H1 (cell line): ENCODE measurements at regions not wholly inside any gene's neighbourhood (a gene's known extent, or its start where the extent isn't known, plus 50 kb on each side); places are given as distances from the start of the nearest gene placed in this dataset.

Experiments
- CTCF ChIA-PET: fragments of 300-600 bp; sonication (Branson Sonifier 250); formaldehyde crosslinking; loops from one replicate; lab custom pipeline; 2021; ENCODE audit not compliant: partially characterized antibody; lab: Charles Lee
- POLR2A ChIA-PET: fragments of 300-600 bp; sonication (Branson Sonifier 250); formaldehyde crosslinking; loops from one replicate; lab custom pipeline; 2021; ENCODE audit warnings: inconsistent platforms; ENCODE audit not compliant: partially characterized antibody; lab: Charles Lee
- DNase-seq, 2 experiments: peaks; one replicate each; pipeline versions ENCODE4 v3.0.0 to v3.0.0-alpha.2; 2010 to 2022; ENCODE audit warnings: low spot score in 2 of 2, low read depth in 1 of 2, mixed read lengths in 1 of 2
- FAIRE-seq: peaks from 2 replicates; lab custom pipeline; 2011; peaks lifted over from hg19 to GRCh38; lab: Jason Lieb, UNC
- H2AFZ ChIP-seq: 2 replicates; pipeline ENCODE4 v1.8.1; 2012; ENCODE audit warnings: low read length, inconsistent platforms
- H2AK5ac ChIP-seq: 2 replicates; pipeline ENCODE4 v1.6.1; 2013; ENCODE audit warnings: low read depth, low read length
- H2BK120ac ChIP-seq: replicated peaks from 2 replicates; pipeline ENCODE3; 2013; ENCODE audit warnings: low read depth, low read length, inconsistent platforms
- H2BK12ac ChIP-seq: 2 replicates; pipeline ENCODE4 v1.6.1; 2013; ENCODE audit warnings: low read depth, low read length
- H2BK15ac ChIP-seq: 2 replicates; pipeline ENCODE4 v1.6.1; 2013; ENCODE audit warnings: low read length
- H2BK20ac ChIP-seq: 2 replicates; pipeline ENCODE4 v1.6.1; 2013; ENCODE audit warnings: low read length
- H2BK5ac ChIP-seq: 2 replicates; pipeline ENCODE4 v1.6.1; 2013; ENCODE audit warnings: low read depth, low read length
- H3K14ac ChIP-seq: 2 replicates; pipeline ENCODE4 v1.6.1; 2013; ENCODE audit warnings: inconsistent platforms; ENCODE audit not compliant: insufficient read length
- H3K18ac ChIP-seq: 2 replicates; pipeline ENCODE4 v1.6.1; 2013; ENCODE audit warnings: low read length; ENCODE audit errors: extremely low read depth
- H3K23ac ChIP-seq: 2 replicates; pipeline ENCODE4 v1.6.1; 2013; ENCODE audit warnings: inconsistent platforms; ENCODE audit not compliant: insufficient read length
- H3K23me2 ChIP-seq: 2 replicates; pipeline ENCODE4 v1.6.1; 2013; ENCODE audit warnings: low read depth, low read length
- H3K27ac ChIP-seq: 2 replicates; pipeline ENCODE4 v1.6.1; 2011; ENCODE audit warnings: low read depth, low read length, inconsistent platforms
- H3K27me3 ChIP-seq, 4 experiments: replicated peaks in 1 of 4; 1 replicate in 1 of 4; 2 replicates in 3 of 4; pipeline versions ENCODE4 v1.6.1 to v1.8.1; 2011 to 2013; ENCODE audit warnings: low read length in 3 of 4, mild to moderate bottlenecking in 3 of 4, inconsistent platforms in 2 of 4, mixed read lengths in 2 of 4, moderate library complexity in 1 of 4; ENCODE audit not compliant: control insufficient read depth in 3 of 4, insufficient read depth in 3 of 4; ENCODE audit errors: extremely low read depth in 1 of 4
- H3K36me3 ChIP-seq, 4 experiments: 2 replicates each; pipeline versions ENCODE4 v1.6.1 to v1.8.1; 2011 to 2013; ENCODE audit warnings: mild to moderate bottlenecking in 4 of 4, low read length in 3 of 4, moderate library complexity in 2 of 4, control low read depth in 1 of 4, inconsistent platforms in 1 of 4; ENCODE audit not compliant: insufficient read depth in 4 of 4, control insufficient read depth in 2 of 4
- H3K4ac ChIP-seq: replicated peaks from 2 replicates; pipeline ENCODE3; 2013; ENCODE audit warnings: low read length, low read depth, mixed read lengths, inconsistent platforms; ENCODE audit not compliant: insufficient read length
- H3K4me1 ChIP-seq, 4 experiments: replicated peaks in 1 of 4; 1 replicate in 1 of 4; 2 replicates in 3 of 4; pipeline versions ENCODE4 v1.6.1 to v1.8.1; 2011 to 2013; ENCODE audit warnings: low read length in 3 of 4, inconsistent platforms in 2 of 4, mixed read lengths in 1 of 4; ENCODE audit not compliant: insufficient read depth in 4 of 4, control insufficient read depth in 3 of 4
- H3K4me2 ChIP-seq, 2 experiments: 2 replicates each; pipeline versions ENCODE4 v1.6.1 to v1.8.1; 2011 to 2013; ENCODE audit warnings: low read depth in 2 of 2, low read length in 2 of 2, control low read depth in 1 of 2, inconsistent platforms in 1 of 2, mild to moderate bottlenecking in 1 of 2; ENCODE audit not compliant: insufficient read depth in 1 of 2
- H3K4me3 ChIP-seq, 4 experiments: fragments of 200-600, 300-600 bp in 1 of 4; sonication (generic), shearing (Covaris generic), sonication (Bioruptor Twin) in 1 of 4; 2 replicates each; pipeline versions ENCODE4 v1.5.1 to v1.8.1; 2011 to 2016; ENCODE audit warnings: low read length in 4 of 4, low read depth in 3 of 4, control low read depth in 2 of 4, inconsistent platforms in 2 of 4, mild to moderate bottlenecking in 2 of 4, mixed read lengths in 1 of 4, moderate library complexity in 1 of 4; ENCODE audit not compliant: insufficient read depth in 2 of 4; ENCODE audit errors: extremely low read depth in 1 of 4
- H3K56ac ChIP-seq: replicated peaks from 2 replicates; pipeline ENCODE3; 2013; ENCODE audit warnings: low read depth, mild to moderate bottlenecking, mixed read lengths, low read length, inconsistent platforms; ENCODE audit not compliant: insufficient read length
- H3K79me1 ChIP-seq: 2 replicates; pipeline ENCODE4 v1.6.1; 2013; ENCODE audit warnings: low read depth, low read length, control low read depth
- H3K79me2 ChIP-seq, 2 experiments: 2 replicates each; pipeline versions ENCODE4 v1.6.1 to v1.8.1; 2012 to 2013; ENCODE audit warnings: low read length in 2 of 2, mild to moderate bottlenecking in 2 of 2, inconsistent platforms in 1 of 2; ENCODE audit not compliant: insufficient read depth in 2 of 2, control insufficient read depth in 1 of 2
- H3K9ac ChIP-seq, 4 experiments: replicated peaks in 1 of 4; 1 replicate in 1 of 4; 2 replicates in 3 of 4; pipeline versions ENCODE4 v1.6.1 to v1.8.1; 2011 to 2013; ENCODE audit warnings: low read depth in 3 of 4, low read length in 3 of 4, control low read depth in 2 of 4, mild to moderate bottlenecking in 2 of 4, moderate library complexity in 2 of 4, inconsistent platforms in 1 of 4; ENCODE audit errors: extremely low read depth in 1 of 4
- H3K9me3 ChIP-seq, 2 experiments: 2 replicates each; pipeline versions ENCODE4 v1.6.1 to v1.8.1; 2012 to 2013; ENCODE audit warnings: mild to moderate bottlenecking in 2 of 2, moderate library complexity in 2 of 2, control low read depth in 1 of 2, inconsistent platforms in 1 of 2, low read depth in 1 of 2, low read length in 1 of 2, mixed read lengths in 1 of 2; ENCODE audit not compliant: insufficient read depth in 2 of 2
- H4K20me1 ChIP-seq, 2 experiments: replicated peaks in 1 of 2; 2 replicates each; pipeline versions ENCODE3 to v1.8.1; 2011 to 2013; ENCODE audit warnings: inconsistent platforms in 2 of 2, low read length in 2 of 2, mild to moderate bottlenecking in 1 of 2; ENCODE audit not compliant: insufficient read depth in 2 of 2, control insufficient read depth in 1 of 2
- H4K5ac ChIP-seq: 2 replicates; pipeline ENCODE4 v1.6.1; 2013; ENCODE audit warnings: low read length, low read depth, mixed read lengths, inconsistent platforms; ENCODE audit not compliant: insufficient read length
- H4K8ac ChIP-seq: 2 replicates; pipeline ENCODE4 v1.8.0; 2013; ENCODE audit warnings: mild to moderate bottlenecking, moderate library complexity, low read length, inconsistent platforms; ENCODE audit not compliant: insufficient read depth; ENCODE audit errors: extremely low read depth
- H4K91ac ChIP-seq: replicated peaks from 2 replicates; pipeline ENCODE3; 2013; ENCODE audit warnings: low read length, mixed read lengths, inconsistent platforms; ENCODE audit not compliant: insufficient read length
- BRCA1 ChIP-seq: IDR thresholded peaks from 2 replicates; pipeline ENCODE4 v1.6.1; 2012; ENCODE audit warnings: low read depth, low read length, improper control_type of control experiment
- CEBPB ChIP-seq: IDR thresholded peaks from 2 replicates; pipeline ENCODE4 v1.6.1; 2012; ENCODE audit warnings: low read depth, low read length
- E2F6 ChIP-seq: IDR thresholded peaks from 2 replicates; pipeline ENCODE4 v1.6.1; 2012; ENCODE audit warnings: inconsistent platforms
- GTF2F1 ChIP-seq: IDR thresholded peaks from 2 replicates; pipeline ENCODE4 v1.6.1; 2012; ENCODE audit warnings: low read depth, low read length, improper control_type of control experiment, borderline replicate concordance
- HDAC6 ChIP-seq: IDR thresholded peaks from one replicate; pipeline ENCODE4 v1.7.1; 2012; ENCODE audit warnings: low read depth, mild to moderate bottlenecking, inconsistent platforms, low read length, moderate library complexity
- KDM1A ChIP-seq: fragments of 200-600, 300-600 bp; sonication (generic); IDR thresholded peaks from 2 replicates; pipeline ENCODE4 v1.7.1; 2016; ENCODE audit warnings: mild to moderate bottlenecking, low read length, borderline replicate concordance
- POLR2AphosphoS5 ChIP-seq: IDR thresholded peaks from 2 replicates; pipeline ENCODE4 v1.6.1; 2011; ENCODE audit warnings: low read depth, low read length
- POU5F1 ChIP-seq: IDR thresholded peaks from 2 replicates; pipeline ENCODE4 v1.6.1; 2011; ENCODE audit warnings: low read depth, mild to moderate bottlenecking, low read length, moderate library complexity
- RBBP5 ChIP-seq: IDR thresholded peaks from 2 replicates; pipeline ENCODE4 v1.7.1; 2012; ENCODE audit warnings: low read depth, mild to moderate bottlenecking, inconsistent platforms, low read length, moderate library complexity, borderline replicate concordance
- SIRT6 ChIP-seq: IDR thresholded peaks from one replicate; pipeline ENCODE4 v1.7.1; 2012; ENCODE audit warnings: low read length, inconsistent platforms
- SIX5 ChIP-seq: IDR thresholded peaks from 2 replicates; pipeline ENCODE4 v1.6.1; 2011; ENCODE audit warnings: mild to moderate bottlenecking, low read depth, low read length
- SUZ12 ChIP-seq: fragments of 200-600 bp; sonication (generic); IDR thresholded peaks from 2 replicates; pipeline ENCODE4 v1.6.1; 2012; ENCODE audit warnings: mild to moderate bottlenecking, inconsistent platforms, low read length, moderate library complexity, mixed read lengths
- YY1 ChIP-seq: IDR thresholded peaks from 2 replicates; pipeline ENCODE4 v1.6.1; 2011; ENCODE audit warnings: low read depth, mild to moderate bottlenecking, low read length
- TF ChIP-seq, protein P1 (sequence below): IDR thresholded peaks from 2 replicates; pipeline ENCODE4 v1.6.1; 2012; ENCODE audit warnings: inconsistent platforms

DNA sequence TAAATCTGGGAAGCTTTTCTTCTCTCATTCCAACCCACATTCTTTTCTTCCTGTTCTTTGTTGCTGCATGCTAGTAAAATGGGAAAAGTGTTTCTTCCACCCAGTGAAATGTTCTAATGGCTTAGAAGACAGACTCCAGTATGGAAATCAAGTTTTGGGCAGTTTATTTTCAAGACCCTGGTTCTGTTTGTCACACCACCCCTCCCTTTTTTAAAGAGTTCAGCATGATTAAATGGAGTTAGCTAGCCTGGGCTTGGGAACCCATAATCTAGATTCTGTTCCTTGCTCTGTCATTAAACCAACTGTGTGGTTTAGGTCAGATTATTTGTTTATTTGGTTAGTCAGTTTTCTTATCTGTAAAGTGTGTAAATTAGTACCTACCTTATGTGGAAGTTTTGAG is 151.8 kb upstream of the NT5C1B start:
- Histone ChIP-seq H3K14ac (no peak overlapping the region), H2BK12ac (no peak overlapping the region), H3K4me1 (peaks cover 0 to 3% (median 1%) of the 10 kb centered on the region in 4 experiments; a peak in 4 of 7 replicates), H4K20me1 (no peaks in the 10 kb centered on the region), H2AFZ (no peak overlapping the region), H3K23me2 (no peaks in the 10 kb centered on the region), H3K36me3 (no peaks in the 10 kb centered on the region), H4K91ac (no peak overlapping the region), H2BK5ac (no peak overlapping the region), H3K4me2 (no peak overlapping the region), H3K4me3 (no peak overlapping the region), H3K9ac (no peak overlapping the region), H3K9me3 (no peaks in the 10 kb centered on the region), H3K27me3 (no peaks in the 10 kb centered on the region), H4K5ac (no peak overlapping the region), H2BK120ac (no peak overlapping the region), H2BK15ac (no peak overlapping the region), H3K79me1 (no peaks in the 10 kb centered on the region), H3K23ac (no peak overlapping the region), H4K8ac (no peak overlapping the region), H3K18ac (no peak overlapping the region), H3K56ac (no peak overlapping the region), H3K79me2 (no peaks in the 10 kb centered on the region), H2AK5ac (no peak overlapping the region), H2BK20ac (no peak overlapping the region), H3K4ac (no peak overlapping the region), H3K27ac (no peak overlapping the region)
- DNase-seq (no peak), FAIRE-seq (no peak)
- POLR2A ChIA-PET, result no interaction called here
- CTCF ChIA-PET, result interaction anchor here (0.6 to 5.0 kb wide), 4 partner anchors 9 to 224 kb away, joined by 3 to 52 read pairs (median 4); no protein-coding TSS in a partner anchor
- TF ChIP-seq YY1 (no peak), CEBPB (no peak), POLR2AphosphoS5 (no peak), BRCA1 (no peak), SUZ12 (no peak), HDAC6 (no peak), GTF2F1 (no peak), POU5F1 (no peak), SIX5 (no peak), KDM1A (no peak), SIRT6 (no peak), RBBP5 (no peak), E2F6 (no peak)
- TF ChIP-seq, protein P1, sequence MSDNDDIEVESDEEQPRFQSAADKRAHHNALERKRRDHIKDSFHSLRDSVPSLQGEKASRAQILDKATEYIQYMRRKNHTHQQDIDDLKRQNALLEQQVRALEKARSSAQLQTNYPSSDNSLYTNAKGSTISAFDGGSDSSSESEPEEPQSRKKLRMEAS, result no peak
